Glomerular endothelial cell (primary cell): ENCODE measurements at regions not wholly inside any gene's neighbourhood (a gene's known extent, or its start where the extent isn't known, plus 50 kb on each side); places are given as distances from the start of the nearest gene placed in this dataset.

Experiments used
- DNase-seq: peaks from one replicate; pipeline ENCODE4 v3.0.0-alpha.2; 2011; ENCODE audit warnings: low read depth, low spot score; ENCODE audit errors: extremely low read depth

DNA sequence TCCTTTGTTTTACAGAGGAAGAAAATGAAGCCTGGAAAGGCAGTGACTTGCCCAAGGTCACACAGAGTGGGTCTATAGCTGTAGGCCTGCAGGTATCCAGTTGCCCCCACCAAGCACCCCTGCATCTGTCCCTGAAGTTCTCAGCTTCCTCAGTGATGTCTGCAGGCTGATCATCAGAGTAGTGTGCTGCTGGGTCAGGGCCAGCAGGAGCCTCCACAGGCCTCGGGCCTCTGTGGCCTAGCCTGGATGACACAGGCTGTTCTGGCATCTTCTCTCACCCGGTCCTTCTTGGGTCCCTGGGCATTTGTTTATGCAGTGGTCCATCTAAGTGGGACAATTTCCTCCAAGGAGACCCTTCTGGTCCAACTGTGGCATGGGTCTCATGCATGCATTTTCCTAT, 74.8 kb upstream of the E2F8 start:
- DNase-seq: no peak

GRCh38 chr11:19313140-19313539, 72.4 kb upstream of the E2F8 start:
- DNase-seq: no peak

DNA sequence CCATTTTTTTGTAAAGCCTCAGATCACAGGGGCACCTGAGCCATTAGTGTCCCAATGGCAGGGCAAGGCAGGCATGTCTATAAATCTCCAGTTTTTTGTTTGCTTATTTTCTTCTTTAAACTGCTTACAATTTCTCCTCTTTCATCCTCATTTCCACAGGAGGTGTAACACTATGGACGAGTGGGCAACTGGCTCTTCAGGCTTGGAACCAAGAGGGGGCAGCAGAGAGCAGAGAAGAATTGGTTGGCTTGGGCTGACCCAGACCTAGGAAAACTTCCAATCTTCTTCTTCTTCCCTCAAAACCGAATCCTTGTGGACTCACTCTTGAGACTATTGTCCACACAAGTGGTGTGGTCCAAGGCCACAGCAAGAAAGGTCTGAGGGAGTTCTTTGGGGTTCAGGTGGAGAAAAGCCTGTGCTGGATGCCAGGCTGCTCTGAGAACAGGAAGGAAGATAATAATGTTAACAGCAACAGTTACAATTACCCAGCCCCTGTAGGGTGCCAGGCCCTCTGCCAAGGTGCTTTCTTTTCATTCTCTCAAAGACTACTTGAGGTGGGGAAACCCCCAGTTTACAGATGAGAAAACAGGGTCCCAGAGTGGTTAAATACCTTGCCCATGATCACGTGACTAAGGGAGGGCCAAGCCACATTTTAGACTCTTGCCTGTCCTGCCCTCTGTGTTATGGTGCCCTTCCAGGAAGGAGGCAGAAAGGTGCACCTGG, 70.7 kb upstream of the E2F8 start:
- peak; percentile 37 for DNase-seq

GRCh38 chr11:19307498-19307897, 66.8 kb upstream of the E2F8 start:
- DNase-seq: no peak

DNA sequence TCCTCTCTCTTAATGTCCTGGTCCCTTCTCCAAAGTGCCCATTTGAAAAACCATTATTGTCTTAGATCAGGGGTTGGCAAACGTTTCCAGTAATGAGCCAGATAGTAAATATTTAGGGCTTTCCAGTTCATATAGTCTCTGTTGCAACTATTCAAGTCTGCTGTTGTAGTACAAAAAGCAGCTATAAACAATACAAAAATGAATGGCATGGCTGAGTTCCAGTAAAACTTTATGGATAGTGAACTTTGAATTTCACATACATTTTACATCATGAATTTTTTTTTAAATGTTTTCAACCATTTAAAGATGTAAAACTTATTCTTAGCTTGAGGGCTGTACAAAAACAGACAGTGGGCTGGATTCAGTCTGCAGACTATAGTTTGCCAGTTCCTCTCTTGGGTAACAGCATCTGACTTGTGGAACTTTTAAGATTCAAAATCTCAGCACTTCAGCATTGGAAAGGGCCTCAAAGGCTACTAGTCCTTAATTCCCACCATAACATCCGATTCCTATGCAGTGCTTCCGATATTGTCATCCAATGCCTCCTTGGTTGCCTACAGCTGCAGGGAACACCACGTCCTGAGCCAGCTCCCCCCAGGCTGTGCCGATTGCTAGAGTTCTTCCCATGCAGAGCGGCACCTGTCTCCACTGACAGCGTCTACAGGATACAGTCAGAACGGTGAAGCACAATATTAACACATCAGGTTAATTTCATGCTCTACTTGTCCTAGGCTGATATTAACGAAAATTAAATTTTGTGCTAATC, 65.6 kb upstream of the E2F8 start:
- DNase-seq: no peak

- DNase-seq: no peak
Observed at GRCh38 chr11:19301361-19301760, 60.6 kb upstream of the E2F8 start.

- DNase-seq: no peak
Observed at GRCh38 chr11:19294444-19294843, 53.7 kb upstream of the E2F8 start.

DNA sequence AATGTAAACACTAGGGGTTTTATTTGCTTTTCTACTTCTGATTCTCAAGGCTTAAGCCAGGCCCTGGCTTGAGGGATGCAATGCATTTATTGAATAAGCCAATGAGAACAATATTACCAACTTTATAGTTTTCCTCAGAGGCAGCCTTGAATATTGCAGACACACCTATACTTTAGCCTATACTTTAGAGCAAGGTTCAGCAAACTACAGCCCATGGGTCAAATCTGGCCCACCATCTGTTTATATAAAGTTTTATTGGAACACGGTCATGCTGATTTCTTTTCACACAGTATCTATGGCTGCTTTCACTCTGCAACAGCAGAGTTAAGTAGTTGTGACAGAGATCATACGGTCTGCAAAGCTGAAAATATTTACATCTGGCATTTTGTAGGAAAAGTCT, 50.3 kb upstream of the E2F8 start:
- no peak for DNase-seq
